HEK293T (cell line): ENCODE measurements at regions not wholly inside any gene's neighbourhood (a gene's known extent, or its start where the extent isn't known, plus 50 kb on each side); places are given as distances from the start of the nearest gene placed in this dataset.

Experiments
- CTCF ChIA-PET: fragments of 350-600 bp; formaldehyde crosslinking; extraction: SDS; loops from one replicate; lab custom pipeline; 2021; ENCODE audit warnings: antibody characterized with exemption, inconsistent platforms; lab: Yijun Ruan, JAX
- POLR2A ChIA-PET: fragments of 350-600 bp; formaldehyde crosslinking; extraction: SDS; loops from one replicate; lab custom pipeline; 2020; ENCODE audit warnings: antibody characterized with exemption, inconsistent platforms; lab: Yijun Ruan, JAX
- DNase-seq: peaks from one replicate; pipeline ENCODE4 v3.0.0; 2012; ENCODE audit warnings: mixed read lengths; ENCODE audit errors: extremely low spot score
- ARNT ChIP-seq: fragments of 450-650 bp; IDR thresholded peaks from 2 replicates; pipeline ENCODE4 v1.6.1; 2017; ENCODE audit warnings: mild to moderate bottlenecking
- BHLHE40 ChIP-seq: fragments of 450-650 bp; IDR thresholded peaks from 2 replicates; pipeline ENCODE4 v1.6.1; 2016; ENCODE audit warnings: mild to moderate bottlenecking, moderate library complexity, borderline replicate concordance
- CTBP1 ChIP-seq: fragments of 450-650 bp; IDR thresholded peaks from 2 replicates; pipeline ENCODE4 v1.6.1; 2016; ENCODE audit warnings: borderline replicate concordance
- ELF4 ChIP-seq: fragments of 450-650 bp; IDR thresholded peaks from 2 replicates; pipeline ENCODE4 v1.6.1; 2017; ENCODE audit warnings: antibody characterized with exemption
- FOXA1 ChIP-seq: fragments of 450-650 bp; IDR thresholded peaks from 2 replicates; pipeline ENCODE4 v1.6.1; 2016; ENCODE audit warnings: mild to moderate bottlenecking
- FOXK2 ChIP-seq: fragments of 450-650 bp; IDR thresholded peaks from 2 replicates; pipeline ENCODE4 v1.6.1; 2016; ENCODE audit warnings: mild to moderate bottlenecking
- FOXM1 ChIP-seq: fragments of 450-650 bp; IDR thresholded peaks from 2 replicates; pipeline ENCODE4 v1.6.1; 2017; ENCODE audit warnings: mild to moderate bottlenecking, borderline replicate concordance
- HDGF ChIP-seq: fragments of 450-650 bp; IDR thresholded peaks from 2 replicates; pipeline ENCODE4 v1.6.1; 2017; ENCODE audit warnings: antibody characterized with exemption, borderline replicate concordance
- L3MBTL2 ChIP-seq: fragments of 450-650 bp; conservative IDR thresholded peaks from 2 replicates; pipeline ENCODE4 v1.6.1; 2016; ENCODE audit warnings: mild to moderate bottlenecking
- LEF1 ChIP-seq: fragments of 450-650 bp; IDR thresholded peaks from 2 replicates; pipeline ENCODE4 v1.6.1; 2017; ENCODE audit warnings: mild to moderate bottlenecking, borderline replicate concordance
- NFRKB ChIP-seq: fragments of 450-650 bp; IDR thresholded peaks from 2 replicates; pipeline ENCODE4 v1.6.1; 2016; ENCODE audit warnings: mild to moderate bottlenecking, moderate library complexity
- SP1 ChIP-seq: fragments of 450-650 bp; IDR thresholded peaks from 2 replicates; pipeline ENCODE4 v1.6.1; 2017
- SUZ12 ChIP-seq: fragments of 450-650 bp; IDR thresholded peaks from 2 replicates; pipeline ENCODE4 v1.6.1; 2016; ENCODE audit warnings: mild to moderate bottlenecking
- TARDBP ChIP-seq: fragments of 450-650 bp; IDR thresholded peaks from 2 replicates; pipeline ENCODE4 v1.6.1; 2016
- ZNF384 ChIP-seq: fragments of 450-650 bp; IDR thresholded peaks from 2 replicates; pipeline ENCODE4 v1.6.1; 2016
- TF ChIP-seq, protein P1 (sequence below): fragments of 450-650 bp; IDR thresholded peaks from 2 replicates; pipeline ENCODE4 v1.6.1; 2016

GRCh38 chr12:29883941-29884554 is 100.3 kb upstream of the TMTC1 start:
- CTCF ChIA-PET: interaction anchor here (0.7 kb wide), 1 partner anchor 330 kb away, joined by 3 read pairs; no protein-coding TSS in a partner anchor
- POLR2A ChIA-PET: no interaction called here
- DNase-seq: no peak
- no peak for TF ChIP-seq TARDBP
- no peak for TF ChIP-seq L3MBTL2
- no peak for TF ChIP-seq ELF4
- TF ChIP-seq, protein P1, sequence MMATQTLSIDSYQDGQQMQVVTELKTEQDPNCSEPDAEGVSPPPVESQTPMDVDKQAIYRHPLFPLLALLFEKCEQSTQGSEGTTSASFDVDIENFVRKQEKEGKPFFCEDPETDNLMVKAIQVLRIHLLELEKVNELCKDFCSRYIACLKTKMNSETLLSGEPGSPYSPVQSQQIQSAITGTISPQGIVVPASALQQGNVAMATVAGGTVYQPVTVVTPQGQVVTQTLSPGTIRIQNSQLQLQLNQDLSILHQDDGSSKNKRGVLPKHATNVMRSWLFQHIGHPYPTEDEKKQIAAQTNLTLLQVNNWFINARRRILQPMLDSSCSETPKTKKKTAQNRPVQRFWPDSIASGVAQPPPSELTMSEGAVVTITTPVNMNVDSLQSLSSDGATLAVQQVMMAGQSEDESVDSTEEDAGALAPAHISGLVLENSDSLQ: no peak
- no peak for TF ChIP-seq SUZ12
- TF ChIP-seq HDGF: no peak
- TF ChIP-seq ARNT: no peak
- no peak for TF ChIP-seq FOXK2
- no peak for TF ChIP-seq FOXA1
- no peak for TF ChIP-seq LEF1
- TF ChIP-seq NFRKB: no peak

DNA sequence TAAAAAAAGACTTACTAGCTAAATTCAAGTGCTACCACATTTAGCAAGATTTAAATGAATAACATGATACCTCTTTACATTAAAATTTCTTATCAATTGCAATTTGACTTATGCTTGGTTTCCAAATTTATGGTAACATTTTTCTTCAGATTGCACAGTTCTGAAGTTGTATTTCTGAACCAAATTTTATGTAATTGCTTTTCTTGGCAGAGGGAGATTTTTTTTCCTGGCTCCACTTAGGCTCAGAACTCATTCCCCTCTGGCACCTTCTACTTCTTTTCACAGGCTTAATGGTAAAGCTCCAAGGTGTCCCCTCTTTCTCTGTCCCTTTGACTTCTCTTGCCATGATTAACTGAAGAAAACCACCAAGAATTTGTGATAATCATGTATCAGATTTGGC is 99.8 kb upstream of the TMTC1 start:
- CTCF ChIA-PET: no interaction called here
- POLR2A ChIA-PET: no interaction called here
- no peak for TF ChIP-seq ZNF384
- TF ChIP-seq ELF4: no peak
- no peak for TF ChIP-seq FOXM1
- TF ChIP-seq NFRKB: no peak
- TF ChIP-seq BHLHE40: no peak
- no peak for TF ChIP-seq SP1
- TF ChIP-seq, protein P1: no peak
- TF ChIP-seq FOXA1: no peak
- TF ChIP-seq SUZ12: no peak
- TF ChIP-seq LEF1: no peak
- no peak for TF ChIP-seq L3MBTL2
- no peak for DNase-seq

GRCh38 chr12:29882846-29883245 is 99.1 kb upstream of the TMTC1 start:
- CTCF ChIA-PET: no interaction called here
- POLR2A ChIA-PET: no interaction called here
- TF ChIP-seq, protein P1: no peak
- TF ChIP-seq ZNF384 (no peak), LEF1 (no peak), SUZ12 (no peak)
- no peak for DNase-seq

DNA sequence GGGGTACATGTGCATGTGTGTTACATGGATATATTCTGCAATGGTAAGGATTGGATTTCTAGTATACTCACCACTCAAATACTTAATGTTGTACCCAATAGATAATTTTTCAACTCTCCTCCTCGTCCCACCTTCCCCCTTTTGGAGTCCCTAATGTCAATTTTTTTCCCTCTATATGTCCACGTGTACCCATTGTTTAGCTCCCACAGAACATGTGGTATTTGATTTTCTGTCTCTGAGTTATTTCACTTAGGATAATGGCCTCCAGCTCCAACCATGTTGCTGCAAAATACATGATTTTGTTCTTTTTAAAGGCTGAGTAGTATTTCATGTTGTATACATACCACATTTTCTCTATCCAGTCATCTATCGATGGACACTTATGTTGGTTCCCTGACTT is 97.2 kb upstream of the TMTC1 start:
- POLR2A ChIA-PET: no interaction called here
- CTCF ChIA-PET: no interaction called here
- DNase-seq: no peak
- no peak for TF ChIP-seq FOXA1

- no peak for TF ChIP-seq HDGF
- TF ChIP-seq NFRKB: no peak
- TF ChIP-seq LEF1: no peak
- TF ChIP-seq SP1: no peak
- no peak for TF ChIP-seq TARDBP
- TF ChIP-seq FOXK2: no peak
- TF ChIP-seq ELF4: no peak
- TF ChIP-seq CTBP1: no peak
- no peak for DNase-seq
- ChIA-PET CTCF (no interaction called here), POLR2A (no interaction called here)
Measured at GRCh38 chr12:29879606-29880308, 96.0 kb upstream of the TMTC1 start.

GRCh38 chr12:29869946-29870345 is 86.2 kb upstream of the TMTC1 start:
- CTCF ChIA-PET: no interaction called here

More at GRCh38 chr12:29869946-29870345, 86.2 kb upstream of the TMTC1 start:
- no peak for TF ChIP-seq ELF4
- TF ChIP-seq ZNF384: no peak
- no peak for TF ChIP-seq CTBP1
- TF ChIP-seq NFRKB: no peak
- no peak for TF ChIP-seq SUZ12
- TF ChIP-seq HDGF: no peak
- TF ChIP-seq BHLHE40: no peak
- no peak for TF ChIP-seq FOXM1
- no peak for TF ChIP-seq LEF1
- TF ChIP-seq, protein P1: no peak
- no peak for TF ChIP-seq SP1
- TF ChIP-seq ARNT: no peak
- TF ChIP-seq FOXA1: no peak
- POLR2A ChIA-PET: no interaction called here
- no peak for DNase-seq
